Right renal pelvis (tissue), 4 donors: ENCODE measurements at regions not wholly inside any gene's neighbourhood (a gene's known extent, or its start where the extent isn't known, plus 50 kb on each side); places are given as distances from the start of the nearest gene placed in this dataset.

Source experiments
- DNase-seq, 4 donors: peaks; one replicate each; pipeline ENCODE4 v3.0.0-alpha.2; 2013; ENCODE audit warnings: low read depth in 4 of 4, low spot score in 3 of 4, missing footprints in 1 of 4

DNA sequence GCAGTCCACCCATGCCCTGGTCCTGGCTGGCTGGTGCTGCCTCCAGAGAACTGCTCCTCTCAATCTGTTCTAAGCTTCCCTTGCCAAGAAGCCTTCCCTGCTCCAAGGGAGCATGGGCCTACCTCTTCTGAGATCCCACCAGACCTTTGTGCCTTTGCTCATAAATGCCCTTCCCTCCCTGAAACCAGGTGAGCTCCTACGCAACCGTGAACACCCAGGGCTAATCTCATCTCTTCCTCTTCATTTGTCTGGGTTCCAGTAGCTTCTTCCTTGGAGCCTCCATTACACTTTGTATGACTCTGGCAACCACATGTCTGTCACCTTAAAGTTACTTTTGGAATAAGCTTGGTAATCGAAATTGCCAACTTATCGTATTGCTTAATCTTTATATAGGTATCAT is 270.6 kb downstream of the PBX3 start:
- no peak for DNase-seq

DNA sequence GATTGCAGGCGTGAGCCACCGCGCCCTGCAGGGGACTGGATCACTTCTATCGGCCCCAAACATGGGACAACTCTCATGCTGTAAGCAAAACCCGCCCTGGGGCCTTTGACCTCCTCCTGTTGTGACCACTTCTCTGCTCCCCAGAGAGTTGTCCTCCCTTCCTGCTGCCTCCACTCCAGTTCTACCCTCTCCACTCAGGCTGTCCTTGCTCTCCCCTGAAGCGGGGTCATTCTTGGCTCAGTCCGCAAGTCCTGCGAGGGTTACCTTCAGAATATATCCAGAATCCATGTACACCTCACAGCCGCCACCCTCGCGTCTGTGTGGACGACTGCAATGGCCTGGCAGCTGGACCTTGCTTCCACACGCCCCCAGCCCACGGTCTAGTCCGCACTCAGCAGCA is 273.7 kb downstream of the PBX3 start:
- no peak for DNase-seq

DNA sequence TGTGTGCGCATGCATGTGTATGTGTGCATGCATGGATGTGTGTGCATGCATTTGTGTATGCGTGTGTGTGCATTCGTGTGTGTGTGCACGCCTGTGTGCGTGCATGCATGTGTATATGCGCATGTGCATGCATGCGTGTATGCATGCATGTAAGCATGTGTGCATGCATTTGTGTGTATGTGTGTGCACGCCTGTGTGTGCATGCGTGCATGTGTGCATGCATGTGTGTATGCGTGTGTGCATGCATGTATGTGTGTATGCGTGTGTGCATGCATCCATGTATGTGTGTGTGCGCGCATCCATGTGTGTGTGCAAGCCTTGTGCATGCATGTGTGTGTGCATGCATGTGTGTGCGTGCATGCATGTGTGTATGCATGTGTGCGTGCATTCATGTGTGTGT is 276.8 kb downstream of the PBX3 start:
- DNase-seq, result no peak

DNA sequence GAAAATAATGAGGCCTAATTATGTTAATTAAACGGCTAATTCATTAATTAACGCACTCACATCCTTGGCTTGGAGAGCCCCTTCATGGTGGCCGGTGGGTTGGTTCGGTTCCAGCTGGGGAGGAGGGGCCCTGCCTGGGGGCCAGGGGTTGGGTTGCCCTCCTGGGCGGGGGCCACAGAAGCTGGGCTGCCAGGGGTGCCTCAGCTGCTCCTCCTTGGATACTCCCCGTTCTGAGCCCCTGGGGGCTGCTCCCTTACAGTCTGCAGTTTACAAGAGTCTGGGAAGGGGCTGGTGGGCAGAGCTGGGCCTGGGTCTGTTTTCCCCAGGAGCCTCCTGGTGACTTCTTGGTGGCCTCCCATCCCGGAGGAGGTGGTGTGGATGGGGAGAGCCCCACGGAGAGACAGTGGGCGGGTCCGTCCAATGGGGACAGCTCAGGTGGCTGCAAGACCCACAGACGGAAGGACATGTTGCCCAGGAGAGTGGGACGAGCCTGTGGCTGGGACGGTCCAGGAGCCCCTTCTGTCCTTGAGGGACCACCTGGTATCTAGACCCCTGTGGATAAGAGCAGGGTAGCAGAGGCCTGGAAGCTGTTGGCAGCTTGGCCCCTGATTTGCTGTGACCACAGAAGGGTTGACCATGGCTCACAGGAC is 277.5 kb downstream of the PBX3 start:
- no peak for DNase-seq

DNA sequence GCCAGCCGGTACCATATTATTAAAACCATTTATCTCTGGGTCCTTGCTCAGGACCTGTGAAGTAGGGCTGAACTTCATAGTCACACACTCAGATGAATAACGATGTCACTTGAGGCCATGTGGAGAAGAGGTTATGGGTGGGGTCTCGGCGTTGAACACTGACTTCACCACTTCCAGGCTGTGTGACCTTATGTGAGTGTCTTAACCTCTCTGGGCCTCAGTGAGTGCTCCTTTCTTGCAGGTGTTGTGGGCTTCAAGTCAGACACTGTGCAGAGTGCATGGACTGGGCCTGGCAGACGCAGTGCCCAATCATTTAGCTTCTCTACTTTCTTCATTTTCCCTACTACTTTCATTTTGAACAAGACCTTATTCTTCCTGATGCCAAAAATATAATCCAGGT is 278.8 kb downstream of the PBX3 start:
- DNase-seq, result no peak

DNA sequence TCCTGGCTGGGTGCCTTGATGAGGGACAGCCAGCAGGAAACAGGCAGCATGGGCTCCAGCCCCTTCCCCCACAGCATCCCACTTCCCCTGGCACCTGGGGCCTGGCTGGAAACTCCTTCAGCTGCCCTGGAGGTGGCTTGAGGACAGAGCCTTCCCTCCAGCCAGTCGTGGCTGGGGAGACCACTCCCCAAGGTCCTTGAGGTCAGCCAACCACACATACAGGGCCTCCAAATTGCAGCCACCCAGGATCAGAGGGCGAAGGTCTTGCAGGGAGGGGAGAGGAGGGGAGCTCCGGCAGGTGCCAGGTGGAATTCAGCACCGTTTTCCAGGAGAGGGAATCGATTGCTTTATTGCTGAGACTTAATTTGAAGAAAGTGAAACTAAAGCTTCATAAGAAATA is 280.4 kb downstream of the PBX3 start:
- no peak for DNase-seq

DNA sequence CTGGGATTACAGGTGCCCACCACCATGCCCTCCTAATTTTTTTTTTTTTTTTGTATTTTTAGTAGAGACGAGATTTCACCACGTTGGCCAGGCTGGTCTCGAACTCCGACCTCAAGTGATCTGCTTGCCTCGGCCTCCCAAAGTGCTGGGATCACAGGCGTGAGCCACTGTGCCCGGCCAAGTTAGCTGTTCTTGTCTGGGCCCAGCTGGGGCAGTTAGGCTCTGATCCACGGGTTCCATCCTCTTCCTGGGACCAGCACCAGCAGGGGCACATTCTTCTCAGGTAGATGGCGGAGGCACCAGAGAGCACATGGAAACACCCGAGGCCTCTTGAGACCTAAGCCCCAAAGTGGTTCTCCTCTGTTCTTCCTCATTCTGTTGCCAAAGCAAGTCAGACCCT is 281.6 kb downstream of the PBX3 start:
- no peak for DNase-seq

DNA sequence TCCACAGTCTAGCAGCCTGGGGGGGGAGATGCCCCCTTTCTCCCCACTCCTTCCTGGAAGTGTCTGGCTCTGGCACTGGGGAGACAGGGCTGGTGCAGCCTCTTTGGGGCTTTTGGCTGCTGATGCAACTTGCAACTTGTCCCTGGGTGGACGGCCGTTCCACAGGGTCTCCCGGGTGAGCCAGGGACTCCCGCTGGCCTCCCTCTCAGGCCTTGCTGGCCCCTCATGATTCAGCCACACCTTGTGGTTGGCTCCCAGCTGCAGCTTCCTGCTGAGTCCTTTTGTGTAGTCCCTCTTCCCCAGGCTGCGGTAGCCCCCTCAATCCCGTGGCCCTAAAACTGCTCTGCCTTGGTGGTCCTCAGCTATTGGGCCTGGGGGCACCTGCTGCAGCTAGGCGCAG is 283.5 kb downstream of the PBX3 start:
- DNase-seq, result no peak

DNA sequence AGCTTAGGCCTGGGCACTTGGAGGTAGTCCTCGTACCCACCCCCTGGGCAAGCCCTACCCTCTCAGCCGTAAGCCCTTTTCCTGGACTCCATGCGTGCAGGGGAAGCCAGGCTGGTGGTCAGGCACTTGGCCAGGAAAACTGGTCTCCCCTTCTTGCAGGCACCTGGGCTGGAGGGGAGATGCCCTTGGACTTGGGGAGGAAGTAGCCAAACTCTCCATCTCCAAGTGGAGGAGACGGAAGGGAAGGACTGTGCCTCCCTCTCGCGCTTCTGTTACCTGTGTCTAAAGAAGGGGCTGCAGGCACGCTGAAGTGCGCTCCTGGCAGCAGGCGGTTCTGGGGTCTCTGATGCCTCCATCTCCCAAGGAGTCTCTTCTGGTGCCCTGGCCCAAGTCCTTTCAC is 283.9 kb downstream of the PBX3 start:
- no peak for DNase-seq

DNA sequence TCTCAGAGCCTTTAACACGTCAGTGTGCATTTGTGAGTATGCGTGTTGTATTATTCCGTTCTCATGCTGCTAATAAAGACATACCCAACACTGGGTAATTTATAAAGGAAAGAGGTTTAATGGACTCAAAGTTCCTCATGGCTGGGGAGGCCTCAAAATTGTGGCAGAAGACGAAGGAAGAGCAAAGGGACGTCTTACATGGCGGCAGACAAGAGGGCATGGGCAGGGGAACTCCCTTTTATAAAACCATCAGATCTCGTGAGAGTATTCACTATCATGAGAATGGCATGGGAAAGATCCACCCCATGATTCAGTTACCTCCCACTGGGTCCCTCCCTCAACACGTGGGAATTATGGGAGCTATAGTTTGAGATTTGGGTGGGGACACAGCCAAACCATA is 285.0 kb downstream of the PBX3 start:
- DNase-seq, result no peak

DNA sequence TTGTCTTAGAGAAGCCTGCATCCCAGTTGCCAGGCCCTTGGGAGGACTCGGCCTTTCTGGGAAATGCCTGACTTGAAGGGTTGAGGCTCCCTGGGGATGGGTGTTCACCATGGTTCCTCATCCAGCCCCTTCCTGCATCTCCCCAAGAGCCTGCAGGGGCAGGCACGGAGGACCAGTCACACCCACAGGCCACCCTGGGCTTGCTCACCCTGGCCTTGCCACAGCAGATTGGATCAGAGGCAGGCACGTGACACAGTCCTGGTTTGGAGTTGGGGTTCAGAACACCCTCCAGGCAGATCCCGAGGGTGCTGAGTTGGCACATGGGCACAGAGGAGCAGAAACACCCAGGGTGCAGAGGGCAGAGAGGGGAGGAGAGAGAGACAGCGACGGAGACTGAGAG is 286.1 kb downstream of the PBX3 start:
- DNase-seq, result no peak

DNA sequence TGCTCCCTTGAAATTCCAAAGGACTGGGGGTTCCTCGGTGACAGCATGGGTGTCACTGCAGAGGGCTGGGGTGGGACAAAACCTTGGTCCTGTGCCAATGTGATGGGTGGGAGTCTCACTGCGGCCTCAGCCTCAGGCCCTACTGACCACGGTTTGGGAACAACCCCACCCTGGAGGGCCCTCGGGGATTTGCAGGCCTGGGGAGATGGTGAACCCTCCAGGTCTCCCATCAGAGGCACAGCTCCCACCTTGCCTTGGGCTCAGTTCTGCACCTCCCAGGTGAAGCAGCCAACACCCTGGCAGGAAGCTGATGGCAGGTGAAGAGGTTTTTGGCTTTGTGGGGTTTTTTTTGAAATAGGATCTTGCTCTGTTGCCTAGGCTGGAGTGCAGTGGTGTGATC is 286.8 kb downstream of the PBX3 start:
- no peak for DNase-seq

DNA sequence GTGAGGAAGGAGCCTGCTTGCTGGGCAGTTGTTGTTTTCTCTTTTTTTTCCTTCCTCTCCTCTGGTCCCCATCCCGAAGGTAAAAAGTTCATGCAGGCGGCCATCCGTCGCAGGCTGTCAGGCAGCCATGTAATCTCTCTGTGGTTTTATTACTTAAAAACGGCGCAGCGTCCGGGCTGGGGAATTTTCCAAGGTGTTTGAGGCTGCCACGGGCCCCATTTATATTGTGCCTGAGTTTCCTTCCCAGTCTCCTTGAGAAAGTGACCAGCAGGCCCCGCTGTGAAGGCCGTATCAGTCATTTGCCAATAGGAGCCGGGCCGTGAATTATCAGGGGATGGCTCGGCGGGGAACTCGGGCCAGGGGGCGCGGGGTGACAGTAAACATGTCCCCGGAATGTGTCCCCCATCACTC is 289.7 kb downstream of the PBX3 start:
- peak in 3 of 4 donors; percentile 13 to 35 (median 33) for DNase-seq

DNA sequence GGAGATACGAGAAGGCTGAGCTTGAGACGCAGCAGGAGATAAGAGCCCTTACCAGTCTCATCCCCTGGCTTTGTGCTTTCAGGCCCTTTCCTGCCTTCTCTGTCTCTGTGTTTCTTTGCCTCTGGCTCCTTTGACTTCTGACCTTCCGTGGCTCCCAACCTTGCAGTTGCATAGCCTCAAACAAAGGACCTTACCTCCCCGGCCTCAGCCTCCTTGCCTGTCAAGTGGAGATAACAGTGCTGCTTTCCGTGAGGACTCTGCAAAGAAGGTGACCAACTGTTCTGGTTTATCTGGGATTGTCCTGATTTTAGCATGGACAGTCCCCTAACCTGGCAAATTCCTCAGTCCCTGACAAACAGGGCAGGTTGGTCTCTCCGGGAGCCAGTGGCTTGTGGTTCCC is 287.8 kb upstream of the MVB12B start:
- no peak for DNase-seq

DNA sequence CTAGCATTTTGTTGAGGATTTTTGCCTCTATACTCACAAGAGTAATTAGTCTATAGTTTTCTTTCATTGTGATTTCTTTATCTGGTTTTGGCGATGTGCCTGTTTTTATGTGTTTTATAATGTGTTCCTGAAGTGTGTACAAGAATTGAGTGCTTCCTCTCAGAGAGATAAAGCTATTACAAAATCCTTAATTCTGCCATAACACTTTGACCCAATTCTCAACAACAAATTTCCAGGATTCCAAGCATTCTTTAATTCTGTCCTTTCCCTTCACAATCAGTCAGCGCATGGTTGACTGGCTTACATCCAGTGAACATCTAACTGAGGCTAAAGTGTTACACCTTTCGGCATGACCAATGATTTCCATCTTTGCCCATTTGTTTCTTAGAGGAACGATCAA is 282.9 kb upstream of the MVB12B start:
- no peak for DNase-seq

DNA sequence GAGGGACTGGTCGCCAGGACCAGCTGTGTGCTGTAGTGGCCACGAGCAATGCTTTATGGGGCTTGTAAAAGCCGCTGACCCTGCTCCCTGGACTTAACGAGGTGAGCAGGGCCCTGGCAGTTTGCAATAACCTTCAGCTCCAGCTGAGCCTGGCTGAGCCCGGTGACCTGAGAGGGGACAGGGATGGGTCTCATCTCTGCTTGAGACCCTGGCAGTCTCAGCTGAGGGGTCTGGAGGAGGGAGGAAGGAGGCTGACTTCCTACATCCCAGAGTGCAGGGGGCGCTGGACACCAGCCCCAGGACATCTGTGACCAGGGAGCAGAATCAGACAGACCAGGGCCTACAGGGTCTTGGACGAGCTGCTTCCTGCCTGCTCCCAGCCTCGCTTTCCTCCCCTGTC is 277.5 kb upstream of the MVB12B start:
- DNase-seq, result no peak

DNA sequence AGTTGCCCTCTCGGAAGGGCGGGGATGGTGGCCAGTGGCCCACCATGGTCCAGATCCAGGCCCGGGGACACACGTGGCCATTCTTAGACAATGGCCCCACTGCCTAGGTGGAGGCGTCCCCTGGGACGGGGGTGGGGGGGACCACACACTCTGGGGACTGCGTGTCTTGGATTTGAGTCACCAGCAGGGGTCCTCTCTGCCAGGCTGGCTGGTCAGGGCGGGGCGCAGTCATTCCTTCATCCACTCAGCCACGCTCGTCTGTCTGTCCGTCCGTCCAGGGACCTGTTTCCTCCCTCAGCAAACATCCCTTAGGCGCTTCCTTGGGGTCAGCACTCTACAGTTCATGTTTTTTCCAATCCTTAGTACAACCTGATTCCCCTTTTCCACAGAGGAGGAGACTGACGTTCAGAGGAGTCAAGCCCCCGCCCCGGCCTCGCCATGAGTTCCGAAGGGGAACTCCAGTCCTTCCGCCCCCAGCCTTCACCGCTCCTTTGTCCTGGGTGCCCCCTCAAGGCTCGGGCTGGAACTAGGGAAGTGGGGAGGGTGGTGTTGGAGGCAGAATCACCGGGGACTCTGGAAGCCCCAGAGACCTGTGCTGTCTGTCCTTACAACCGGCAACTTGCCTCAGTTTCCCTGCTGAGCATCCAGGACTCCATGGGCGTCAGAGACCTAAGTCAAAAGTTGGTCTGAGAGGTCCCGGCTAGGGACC is 276.6 kb upstream of the MVB12B start:
- no peak for DNase-seq

DNA sequence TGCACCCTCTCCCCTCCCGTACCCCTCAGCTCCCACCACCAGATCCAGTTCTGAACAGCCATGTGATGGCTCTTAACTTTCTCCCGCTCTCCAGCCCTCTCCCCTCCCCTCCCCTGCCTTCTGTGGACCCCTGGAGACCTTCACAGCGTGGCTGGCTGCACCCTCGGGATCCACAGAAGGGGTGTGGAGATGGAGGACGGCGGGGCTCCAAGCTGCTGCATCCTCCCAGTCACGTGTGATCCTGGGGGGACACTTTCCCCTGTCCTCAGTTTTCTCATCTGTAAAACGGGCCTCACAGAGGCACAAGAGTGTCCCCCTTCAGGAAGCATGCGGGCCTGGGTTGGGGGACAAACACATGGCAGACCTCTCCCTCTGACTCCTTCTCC is 276.0 kb upstream of the MVB12B start:
- no peak for DNase-seq

DNA sequence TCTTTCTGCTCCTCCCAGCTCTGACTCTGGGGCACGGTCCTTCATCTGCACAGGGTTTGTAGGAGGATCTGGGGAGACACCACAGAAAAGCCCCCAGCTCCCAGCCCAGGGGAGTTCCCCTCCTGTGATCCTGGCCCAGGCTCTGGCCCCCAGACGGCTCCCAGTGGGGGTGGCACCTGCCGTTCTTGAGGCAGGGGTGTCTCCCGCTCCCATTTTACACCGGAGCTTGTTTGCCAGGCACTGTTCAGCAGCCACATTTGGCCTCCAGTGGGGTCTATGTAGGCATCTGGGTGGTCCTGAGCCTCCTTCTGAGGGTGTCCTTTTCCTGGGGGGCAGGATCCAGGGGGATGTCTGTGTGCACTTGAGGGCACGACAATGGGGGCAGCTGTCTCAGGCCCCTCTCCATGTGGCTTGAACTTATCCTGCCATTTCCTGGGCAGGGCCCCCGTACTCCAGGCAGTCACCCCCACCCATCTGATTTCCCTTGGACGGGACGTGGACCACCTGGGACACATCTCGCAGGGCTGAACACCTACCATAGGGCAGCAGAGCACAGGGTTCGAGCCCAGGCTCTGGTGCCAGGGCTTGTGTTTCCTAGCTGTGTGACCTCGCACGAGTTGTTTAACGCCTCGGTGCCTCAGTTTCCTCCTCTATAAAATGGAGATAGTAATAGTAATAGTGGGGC is 275.0 kb upstream of the MVB12B start:
- no peak for DNase-seq

DNA sequence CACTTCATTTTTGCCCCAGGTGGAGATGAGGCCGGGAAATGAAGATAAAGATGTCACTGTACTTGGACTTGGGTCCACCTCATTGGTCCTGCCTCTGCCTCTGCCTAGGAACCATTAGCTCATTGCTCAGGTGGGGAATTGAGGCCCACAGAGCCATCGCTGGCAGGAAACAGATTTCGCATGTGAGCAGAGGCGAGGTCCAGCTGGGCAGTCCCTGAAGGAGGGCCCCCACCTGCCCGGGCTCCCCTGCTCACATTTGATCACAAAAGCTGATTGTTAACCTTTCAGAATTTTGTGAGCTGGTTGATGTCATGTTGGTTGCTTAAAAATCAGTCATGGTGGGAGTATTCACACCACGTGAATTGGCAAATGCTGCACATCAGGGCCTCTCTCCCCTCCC is 273.8 kb upstream of the MVB12B start:
- no peak for DNase-seq

DNA sequence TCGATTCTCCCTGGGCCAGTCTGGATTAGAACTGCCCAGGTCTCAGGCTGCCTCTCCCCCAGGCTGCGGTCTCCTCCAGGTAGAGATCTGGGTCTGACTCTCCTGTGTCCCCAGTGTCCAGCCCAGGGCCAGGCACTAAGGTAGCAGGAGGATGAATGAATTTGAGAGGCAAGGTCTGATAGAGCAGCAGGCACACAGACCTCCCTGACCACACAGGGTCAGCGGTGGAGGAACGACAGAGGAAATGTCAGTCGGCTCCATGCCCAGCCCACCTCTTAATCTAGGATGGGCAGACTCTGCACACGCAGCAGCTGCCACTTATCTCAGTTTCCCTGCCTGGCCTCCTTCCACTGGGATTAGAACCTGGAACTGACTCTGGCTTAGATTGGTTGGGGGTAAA is 272.7 kb upstream of the MVB12B start:
- no peak for DNase-seq

DNA sequence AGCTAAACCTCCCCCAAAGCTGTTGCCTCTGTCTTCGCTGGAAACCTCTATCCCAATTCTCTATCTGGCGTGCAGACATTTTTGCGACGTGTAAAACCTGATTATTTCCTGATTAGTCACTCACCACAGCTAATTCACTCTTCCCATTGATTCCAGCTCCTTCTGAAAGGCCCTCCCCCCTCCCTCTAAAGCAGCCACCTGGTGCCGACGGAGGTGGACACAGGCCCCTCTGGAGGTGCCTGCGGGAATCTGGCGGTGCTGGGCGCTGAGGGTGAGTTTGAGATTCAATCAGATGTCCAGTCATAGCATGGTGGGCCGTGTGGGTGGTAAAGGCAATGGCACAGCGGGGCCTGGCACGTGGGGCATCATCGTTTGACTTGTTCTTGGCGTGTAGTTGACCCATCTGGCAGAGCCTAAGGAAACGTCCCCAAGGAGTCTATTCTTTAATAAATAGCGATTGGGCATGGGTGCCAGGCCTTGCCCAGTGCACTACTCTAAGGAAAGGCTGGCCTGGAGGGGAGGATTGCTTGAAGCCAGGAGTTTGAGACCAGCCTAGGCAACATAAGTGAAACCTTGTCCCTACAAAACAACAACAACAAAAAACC is 271.1 kb upstream of the MVB12B start:
- no peak for DNase-seq
